Neural cell (in vitro differentiated cells): ENCODE measurements at regions not wholly inside any gene's neighbourhood (a gene's known extent, or its start where the extent isn't known, plus 50 kb on each side); places are given as distances from the start of the nearest gene placed in this dataset.

Experiments
- H2AFZ ChIP-seq: fragments of 200-600, 300-800 bp; sonication (generic), shearing (Covaris generic); 2 replicates; pipeline ENCODE4 v1.6.0; 2014; ENCODE audit warnings: low read depth, mild to moderate bottlenecking, antibody characterized with exemption, low read length, moderate library complexity
- H3F3A ChIP-seq: fragments of 200-600 bp; shearing (Covaris generic); 2 replicates; pipeline ENCODE4 v1.6.1; 2016; ENCODE audit warnings: mild to moderate bottlenecking, moderate library complexity, mixed read lengths, antibody characterized with exemption, low read length; ENCODE audit not compliant: insufficient read depth, poor library complexity, severe bottlenecking
- H3K27ac ChIP-seq: fragments of 200-600, 300-800 bp; sonication (generic), shearing (Covaris generic); 2 replicates; pipeline ENCODE4 v1.5.1; 2014; ENCODE audit warnings: mild to moderate bottlenecking, low read length, moderate library complexity
- H3K27me3 ChIP-seq: fragments of 300-800, 200-600 bp; sonication (generic), shearing (Covaris generic); 2 replicates; pipeline ENCODE4 v1.6.0; 2014; ENCODE audit warnings: mild to moderate bottlenecking, low read depth, low read length, moderate library complexity; ENCODE audit not compliant: insufficient read depth
- H3K36me3 ChIP-seq: fragments of 300-800, 200-600 bp; sonication (generic), shearing (Covaris generic); 2 replicates; pipeline ENCODE4 v1.5.1; 2014; ENCODE audit warnings: mild to moderate bottlenecking, antibody characterized with exemption, low read length, moderate library complexity; ENCODE audit not compliant: insufficient read depth
- H3K4me2 ChIP-seq: fragments of 300-800, 200-600 bp; sonication (generic), shearing (Covaris generic); 2 replicates; pipeline ENCODE4 v1.6.0; 2014; ENCODE audit warnings: mild to moderate bottlenecking, low read length
- H3K4me3 ChIP-seq: fragments of 300-800, 200-600 bp; sonication (generic), shearing (Covaris generic); 2 replicates; pipeline ENCODE4 v1.5.1; 2014; ENCODE audit warnings: mild to moderate bottlenecking, low read length, moderate library complexity
- H3K79me2 ChIP-seq: fragments of 200-600 bp; shearing (Covaris generic); replicated peaks from 2 replicates; pipeline ENCODE4 v1.6.0; 2014; ENCODE audit warnings: mild to moderate bottlenecking, low read length, moderate library complexity; ENCODE audit not compliant: insufficient read depth
- H3K9ac ChIP-seq: fragments of 300-800, 200-600 bp; sonication (generic), shearing (Covaris generic); 2 replicates; pipeline ENCODE4 v1.6.1; 2016; ENCODE audit warnings: mild to moderate bottlenecking, low read length, mixed read lengths
- H3K9me2 ChIP-seq: fragments of 200-600 bp; shearing (Covaris generic); 2 replicates; pipeline ENCODE4 v1.6.1; 2016; ENCODE audit warnings: mild to moderate bottlenecking, low read length, mixed read lengths; ENCODE audit not compliant: insufficient read depth
- H3K9me3 ChIP-seq: fragments of 200-600, 300-800 bp; sonication (generic), shearing (Covaris generic); 2 replicates; pipeline ENCODE4 v1.6.1; 2016; ENCODE audit warnings: mild to moderate bottlenecking, mixed run types, low read length, moderate library complexity, mixed read lengths
- H4K20me1 ChIP-seq: fragments of 200-600 bp; shearing (Covaris generic); 2 replicates; pipeline ENCODE4 v1.6.1; 2016; ENCODE audit warnings: mild to moderate bottlenecking, mixed run types; ENCODE audit not compliant: insufficient read depth
- EP300 ChIP-seq: fragments of 450-650 bp; conservative IDR thresholded peaks from 2 replicates; pipeline ENCODE4 v1.6.1; 2014; ENCODE audit warnings: antibody characterized with exemption, mild to moderate bottlenecking, moderate library complexity; ENCODE audit not compliant: poor library complexity, severe bottlenecking
- EZH2 ChIP-seq: fragments of 200-600, 300-800 bp; shearing (Covaris generic), sonication (generic); IDR thresholded peaks from 2 replicates; pipeline ENCODE4 v1.6.1; 2014; ENCODE audit warnings: antibody characterized with exemption, low read length, borderline replicate concordance, mild to moderate bottlenecking; ENCODE audit not compliant: insufficient read depth, poor library complexity, severe bottlenecking
- MXI1 ChIP-seq: fragments of 450-650 bp; conservative IDR thresholded peaks from 2 replicates; pipeline ENCODE4 v1.6.1; 2014; ENCODE audit warnings: antibody characterized with exemption, mild to moderate bottlenecking; ENCODE audit not compliant: poor library complexity, severe bottlenecking
- POLR2AphosphoS5 ChIP-seq: IDR thresholded peaks from 2 replicates; pipeline ENCODE4 v1.6.1; 2012
- RAD21 ChIP-seq: fragments of 450-650 bp; conservative IDR thresholded peaks from 2 replicates; pipeline ENCODE4 v1.6.1; 2014; ENCODE audit warnings: antibody characterized with exemption, mild to moderate bottlenecking, moderate library complexity
- SMC3 ChIP-seq: fragments of 450-650 bp; conservative IDR thresholded peaks from 2 replicates; pipeline ENCODE4 v1.6.1; 2014; ENCODE audit warnings: antibody characterized with exemption, mild to moderate bottlenecking, moderate library complexity; ENCODE audit not compliant: poor library complexity
- TAF1 ChIP-seq: IDR thresholded peaks from 2 replicates; pipeline ENCODE4 v1.6.1; 2012; ENCODE audit warnings: low read depth
- TF ChIP-seq, protein P1 (sequence below): fragments of 450-650 bp; IDR thresholded peaks from 2 replicates; pipeline ENCODE4 v1.5.1; 2014; ENCODE audit warnings: antibody characterized with exemption, mild to moderate bottlenecking, moderate library complexity; ENCODE audit not compliant: poor library complexity, severe bottlenecking
- TF ChIP-seq, protein P2 (sequence below): IDR thresholded peaks from 2 replicates; pipeline ENCODE4 v1.6.1; 2012; ENCODE audit warnings: borderline replicate concordance

DNA sequence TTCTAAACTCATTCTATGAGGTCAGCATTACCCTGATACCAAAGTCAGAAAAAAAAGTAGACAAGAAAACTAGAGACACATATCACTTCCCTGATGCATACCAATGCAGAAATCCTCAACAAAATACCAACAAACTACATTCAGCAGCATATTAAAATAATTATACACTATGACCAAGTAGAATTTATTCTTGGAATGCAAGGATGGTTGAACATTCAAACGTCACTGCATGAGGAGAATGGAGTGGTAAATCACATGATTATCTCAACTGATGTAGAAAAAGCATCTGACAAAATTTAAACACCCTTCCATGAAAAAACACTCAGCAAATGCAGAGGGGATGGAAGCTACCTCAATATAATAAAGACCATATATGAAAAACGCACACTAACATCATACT lies 155.0 kb upstream of the KCNJ18 start:
- no peaks in the 10 kb centered on the region for H3K79me2 ChIP-seq
- no peak overlapping the region for H3K4me2 ChIP-seq
- no peaks in the 10 kb centered on the region for H3K9me3 ChIP-seq
- no peak overlapping the region for H3K9ac ChIP-seq
- no peaks in the 10 kb centered on the region for H4K20me1 ChIP-seq
- no peak overlapping the region for H3K4me3 ChIP-seq
- no peak overlapping the region for H2AFZ ChIP-seq
- H3K27me3 ChIP-seq: no peaks in the 10 kb centered on the region
- TF ChIP-seq RAD21 (no peak), POLR2AphosphoS5 (no peak)
- TF ChIP-seq, protein P1, sequence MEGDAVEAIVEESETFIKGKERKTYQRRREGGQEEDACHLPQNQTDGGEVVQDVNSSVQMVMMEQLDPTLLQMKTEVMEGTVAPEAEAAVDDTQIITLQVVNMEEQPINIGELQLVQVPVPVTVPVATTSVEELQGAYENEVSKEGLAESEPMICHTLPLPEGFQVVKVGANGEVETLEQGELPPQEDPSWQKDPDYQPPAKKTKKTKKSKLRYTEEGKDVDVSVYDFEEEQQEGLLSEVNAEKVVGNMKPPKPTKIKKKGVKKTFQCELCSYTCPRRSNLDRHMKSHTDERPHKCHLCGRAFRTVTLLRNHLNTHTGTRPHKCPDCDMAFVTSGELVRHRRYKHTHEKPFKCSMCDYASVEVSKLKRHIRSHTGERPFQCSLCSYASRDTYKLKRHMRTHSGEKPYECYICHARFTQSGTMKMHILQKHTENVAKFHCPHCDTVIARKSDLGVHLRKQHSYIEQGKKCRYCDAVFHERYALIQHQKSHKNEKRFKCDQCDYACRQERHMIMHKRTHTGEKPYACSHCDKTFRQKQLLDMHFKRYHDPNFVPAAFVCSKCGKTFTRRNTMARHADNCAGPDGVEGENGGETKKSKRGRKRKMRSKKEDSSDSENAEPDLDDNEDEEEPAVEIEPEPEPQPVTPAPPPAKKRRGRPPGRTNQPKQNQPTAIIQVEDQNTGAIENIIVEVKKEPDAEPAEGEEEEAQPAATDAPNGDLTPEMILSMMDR: no peak
- no peaks in the 10 kb centered on the region for H3F3A ChIP-seq
- H3K36me3 ChIP-seq: no peaks in the 10 kb centered on the region
- H3K9me2 ChIP-seq: no peaks in the 10 kb centered on the region
- no peak overlapping the region for H3K27ac ChIP-seq

DNA sequence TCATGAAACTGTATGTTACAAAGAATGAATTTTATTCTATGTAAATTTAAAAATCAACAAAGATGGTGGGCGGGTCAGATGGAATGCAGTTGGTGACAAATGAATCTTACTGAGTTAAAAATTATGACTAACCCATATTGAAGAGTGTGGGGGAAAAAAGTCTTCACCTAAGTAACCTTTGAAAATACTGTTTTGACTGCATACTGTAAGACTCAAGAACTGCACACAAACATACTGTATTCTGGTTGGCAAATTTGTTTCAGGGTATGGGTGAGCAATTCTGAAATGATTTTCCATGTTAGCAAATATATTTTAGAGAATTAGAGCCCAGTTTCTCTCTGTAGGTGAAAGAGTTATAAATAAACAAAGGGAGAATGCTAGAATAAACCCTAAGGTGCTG lies 153.7 kb upstream of the KCNJ18 start:
- H3K9me2 ChIP-seq: no peaks in the 10 kb centered on the region
- H4K20me1 ChIP-seq: no peaks in the 10 kb centered on the region
- no peak overlapping the region for H3K4me2 ChIP-seq
- H3K9me3 ChIP-seq: no peaks in the 10 kb centered on the region
- H2AFZ ChIP-seq: no peak overlapping the region
- TF ChIP-seq MXI1: no peak
- TF ChIP-seq RAD21: no peak
- TF ChIP-seq SMC3: no peak
- TF ChIP-seq POLR2AphosphoS5: no peak
- TF ChIP-seq EZH2: no peak
- TF ChIP-seq TAF1: no peak
- H3K9ac ChIP-seq: no peak overlapping the region
- H3K27ac ChIP-seq: no peak overlapping the region
- no peaks in the 10 kb centered on the region for H3K79me2 ChIP-seq
- no peaks in the 10 kb centered on the region for H3K27me3 ChIP-seq
- H3K36me3 ChIP-seq: no peaks in the 10 kb centered on the region
- H3K4me3 ChIP-seq: no peak overlapping the region
- H3F3A ChIP-seq: no peaks in the 10 kb centered on the region

DNA sequence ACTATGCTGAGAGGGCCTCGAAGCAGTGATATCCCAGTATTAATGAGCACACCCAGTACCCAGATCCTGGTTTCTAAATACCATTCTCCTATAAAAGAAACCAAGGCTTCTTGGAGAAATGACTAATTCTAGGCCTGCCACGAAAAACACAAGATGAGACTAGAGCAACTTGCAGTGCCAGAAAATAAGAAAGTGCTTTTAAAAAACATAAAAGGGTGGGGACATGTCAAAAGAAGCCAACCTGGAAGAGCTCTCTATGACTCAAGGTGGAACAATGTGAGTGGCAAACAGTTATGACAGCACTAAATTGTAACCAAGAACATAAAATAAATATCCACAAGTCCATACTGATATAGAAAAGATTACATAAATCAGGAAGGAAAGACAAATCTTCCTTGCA lies 153.2 kb upstream of the KCNJ18 start:
- H2AFZ ChIP-seq: no peak overlapping the region
- H3K27ac ChIP-seq: no peak overlapping the region
- no peaks in the 10 kb centered on the region for H3K9me3 ChIP-seq
- H4K20me1 ChIP-seq: no peaks in the 10 kb centered on the region
- TF ChIP-seq SMC3: no peak
- no peak for TF ChIP-seq RAD21
- TF ChIP-seq, protein P2, sequence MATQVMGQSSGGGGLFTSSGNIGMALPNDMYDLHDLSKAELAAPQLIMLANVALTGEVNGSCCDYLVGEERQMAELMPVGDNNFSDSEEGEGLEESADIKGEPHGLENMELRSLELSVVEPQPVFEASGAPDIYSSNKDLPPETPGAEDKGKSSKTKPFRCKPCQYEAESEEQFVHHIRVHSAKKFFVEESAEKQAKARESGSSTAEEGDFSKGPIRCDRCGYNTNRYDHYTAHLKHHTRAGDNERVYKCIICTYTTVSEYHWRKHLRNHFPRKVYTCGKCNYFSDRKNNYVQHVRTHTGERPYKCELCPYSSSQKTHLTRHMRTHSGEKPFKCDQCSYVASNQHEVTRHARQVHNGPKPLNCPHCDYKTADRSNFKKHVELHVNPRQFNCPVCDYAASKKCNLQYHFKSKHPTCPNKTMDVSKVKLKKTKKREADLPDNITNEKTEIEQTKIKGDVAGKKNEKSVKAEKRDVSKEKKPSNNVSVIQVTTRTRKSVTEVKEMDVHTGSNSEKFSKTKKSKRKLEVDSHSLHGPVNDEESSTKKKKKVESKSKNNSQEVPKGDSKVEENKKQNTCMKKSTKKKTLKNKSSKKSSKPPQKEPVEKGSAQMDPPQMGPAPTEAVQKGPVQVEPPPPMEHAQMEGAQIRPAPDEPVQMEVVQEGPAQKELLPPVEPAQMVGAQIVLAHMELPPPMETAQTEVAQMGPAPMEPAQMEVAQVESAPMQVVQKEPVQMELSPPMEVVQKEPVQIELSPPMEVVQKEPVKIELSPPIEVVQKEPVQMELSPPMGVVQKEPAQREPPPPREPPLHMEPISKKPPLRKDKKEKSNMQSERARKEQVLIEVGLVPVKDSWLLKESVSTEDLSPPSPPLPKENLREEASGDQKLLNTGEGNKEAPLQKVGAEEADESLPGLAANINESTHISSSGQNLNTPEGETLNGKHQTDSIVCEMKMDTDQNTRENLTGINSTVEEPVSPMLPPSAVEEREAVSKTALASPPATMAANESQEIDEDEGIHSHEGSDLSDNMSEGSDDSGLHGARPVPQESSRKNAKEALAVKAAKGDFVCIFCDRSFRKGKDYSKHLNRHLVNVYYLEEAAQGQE: no peak
- TF ChIP-seq, protein P1: no peak
- TF ChIP-seq EP300: no peak
- no peak for TF ChIP-seq POLR2AphosphoS5
- TF ChIP-seq MXI1: no peak
- TF ChIP-seq TAF1: no peak
- no peak for TF ChIP-seq EZH2
- H3K27me3 ChIP-seq: no peaks in the 10 kb centered on the region
- H3F3A ChIP-seq: no peaks in the 10 kb centered on the region
- H3K36me3 ChIP-seq: no peaks in the 10 kb centered on the region
- no peak overlapping the region for H3K4me2 ChIP-seq
- H3K9ac ChIP-seq: no peak overlapping the region
- no peak overlapping the region for H3K4me3 ChIP-seq
- H3K9me2 ChIP-seq: no peaks in the 10 kb centered on the region
- H3K79me2 ChIP-seq: no peaks in the 10 kb centered on the region
